Trophoblast cell (in vitro differentiated cells and primary cell): ENCODE measurements at regions not wholly inside any gene's neighbourhood (a gene's known extent, or its start where the extent isn't known, plus 50 kb on each side); places are given as distances from the start of the nearest gene placed in this dataset.

Experiments
- DNase-seq, 2 donors: peaks; one replicate each; pipeline ENCODE4 v3.0.0-alpha.2; 2016
- H2AFZ ChIP-seq: 2 replicates; pipeline ENCODE4 v1.6.1; 2013; ENCODE audit warnings: low read length, moderate library complexity, mild to moderate bottlenecking; ENCODE audit not compliant: insufficient read depth, poor library complexity
- H2AK5ac ChIP-seq: 2 replicates; pipeline ENCODE4 v1.6.1; 2013; ENCODE audit warnings: mild to moderate bottlenecking, low read length
- H2BK120ac ChIP-seq: 2 replicates; pipeline ENCODE4 v1.6.1; 2013; ENCODE audit warnings: low read length, mild to moderate bottlenecking, moderate library complexity; ENCODE audit not compliant: insufficient read depth, poor library complexity
- H2BK12ac ChIP-seq: 2 replicates; pipeline ENCODE4 v1.6.1; 2013; ENCODE audit warnings: mild to moderate bottlenecking, low read length, moderate library complexity
- H2BK5ac ChIP-seq: 2 replicates; pipeline ENCODE4 v1.6.1; 2013; ENCODE audit warnings: low read length, low read depth, moderate library complexity, mild to moderate bottlenecking; ENCODE audit not compliant: poor library complexity
- H3K14ac ChIP-seq: 2 replicates; pipeline ENCODE4 v1.6.1; 2013; ENCODE audit warnings: mild to moderate bottlenecking, low read length
- H3K18ac ChIP-seq: 2 replicates; pipeline ENCODE4 v1.6.1; 2013; ENCODE audit warnings: mild to moderate bottlenecking, low read length
- H3K23ac ChIP-seq: 2 replicates; pipeline ENCODE4 v1.6.1; 2013; ENCODE audit warnings: low read length
- H3K27ac ChIP-seq: 2 replicates; pipeline ENCODE4 v1.5.1; 2013; ENCODE audit warnings: low read depth, mild to moderate bottlenecking, inconsistent platforms, low read length, moderate library complexity
- H3K27me3 ChIP-seq: 2 replicates; pipeline ENCODE4 v1.6.1; 2013; ENCODE audit warnings: inconsistent platforms, mild to moderate bottlenecking, low read length, moderate library complexity; ENCODE audit not compliant: insufficient read depth
- H3K36me3 ChIP-seq, 2 experiments: 1 replicate in 1 of 2; 2 replicates in 1 of 2; pipeline ENCODE4 v1.6.1; 2013; ENCODE audit warnings: low read length in 2 of 2, mild to moderate bottlenecking in 2 of 2, moderate library complexity in 1 of 2; ENCODE audit not compliant: insufficient read depth in 2 of 2, control insufficient read depth in 1 of 2
- H3K4ac ChIP-seq: 2 replicates; pipeline ENCODE4 v1.6.1; 2013; ENCODE audit warnings: low read depth, mild to moderate bottlenecking, low read length, moderate library complexity
- H3K4me1 ChIP-seq, 2 experiments: 1 replicate in 1 of 2; 2 replicates in 1 of 2; pipeline ENCODE4 v1.6.1; 2013; ENCODE audit warnings: low read length in 2 of 2, mild to moderate bottlenecking in 2 of 2, moderate library complexity in 1 of 2; ENCODE audit not compliant: insufficient read depth in 2 of 2, control insufficient read depth in 1 of 2
- H3K4me2 ChIP-seq: 2 replicates; pipeline ENCODE4 v1.6.1; 2013; ENCODE audit warnings: inconsistent platforms, mild to moderate bottlenecking, low read length, moderate library complexity
- H3K4me3 ChIP-seq: 2 replicates; pipeline ENCODE4 v1.5.1; 2013; ENCODE audit warnings: mild to moderate bottlenecking, low read depth, low read length, inconsistent platforms
- H3K79me1 ChIP-seq: one replicate; pipeline ENCODE4 v1.6.1; 2013; ENCODE audit warnings: low read length
- H3K79me2 ChIP-seq: 2 replicates; pipeline ENCODE4 v1.6.1; 2013; ENCODE audit warnings: low read length, mild to moderate bottlenecking; ENCODE audit not compliant: control insufficient read depth, insufficient read depth, poor library complexity
- H3K9ac ChIP-seq: 2 replicates; pipeline ENCODE4 v1.6.1; 2013; ENCODE audit warnings: mild to moderate bottlenecking, low read length
- H3K9me3 ChIP-seq: 2 replicates; pipeline ENCODE4 v1.6.1; 2013; ENCODE audit warnings: low read depth, mild to moderate bottlenecking, control low read depth, inconsistent platforms, low read length; ENCODE audit not compliant: insufficient read depth
- H4K12ac ChIP-seq: 2 replicates; pipeline ENCODE4 v1.6.1; 2013; ENCODE audit warnings: low read depth, mild to moderate bottlenecking, low read length, moderate library complexity
- H4K8ac ChIP-seq: 2 replicates; pipeline ENCODE4 v1.6.1; 2013; ENCODE audit warnings: low read depth, mild to moderate bottlenecking, low read length, moderate library complexity
- H4K91ac ChIP-seq: one replicate; pipeline ENCODE4 v1.6.1; 2013; ENCODE audit warnings: low read depth, mild to moderate bottlenecking, low read length, moderate library complexity
- WGBS: extraction: QIAGEN DNeasy Blood & Tissue Kit; methylation state at CpG from one replicate; pipeline ENCODE4 v1.1.7; 2013; ENCODE audit warnings: missing lambda C conversion rate; ENCODE audit not compliant: insufficient read length, insufficient coverage; ENCODE audit errors: extremely low coverage; 5-methylcytosine and 5-hydroxymethylcytosine counted together

GRCh38 chr19:30781047-30781446 lies 408.9 kb downstream of the ZNF536 start:
- Histone ChIP-seq H3K79me1 (no peaks in the 10 kb centered on the region), H4K12ac (no peak overlapping the region), H2AFZ (no peak overlapping the region), H3K4me2 (no peak overlapping the region), H3K23ac (no peak overlapping the region), H2AK5ac (no peak overlapping the region), H3K4me3 (no peak overlapping the region), H3K36me3 (no peaks in the 10 kb centered on the region), H2BK5ac (no peak overlapping the region), H3K9me3 (no peaks in the 10 kb centered on the region), H3K18ac (no peak overlapping the region), H4K8ac (no peak overlapping the region), H3K4me1 (no peaks in the 10 kb centered on the region), H2BK12ac (no peak overlapping the region), H3K27ac (no peak overlapping the region), H3K79me2 (no peaks in the 10 kb centered on the region), H2BK120ac (no peak overlapping the region), H3K4ac (no peak overlapping the region), H4K91ac (no peak overlapping the region), H3K9ac (no peak overlapping the region), H3K27me3 (no peaks in the 10 kb centered on the region), H3K14ac (no peak overlapping the region)
- no CpG with 5 or more reads among the region's 2 CpGs for WGBS
- no peak for DNase-seq

GRCh38 chr19:30780456-30780855 lies 408.3 kb downstream of the ZNF536 start:
- H2BK120ac ChIP-seq = no peak overlapping the region
- no peaks in the 10 kb centered on the region for H3K4me1 ChIP-seq
- no peak overlapping the region for H3K27ac ChIP-seq
- H4K91ac ChIP-seq = no peak overlapping the region
- no peak overlapping the region for H2AK5ac ChIP-seq
- no peaks in the 10 kb centered on the region for H3K79me2 ChIP-seq
- no peak overlapping the region for H3K23ac ChIP-seq
- H3K4me2 ChIP-seq = no peak overlapping the region
- H3K27me3 ChIP-seq = no peaks in the 10 kb centered on the region
- no peak overlapping the region for H2AFZ ChIP-seq
- H3K36me3 ChIP-seq = no peaks in the 10 kb centered on the region
- WGBS = no CpG with 5 or more reads among the region's 2 CpGs
- H3K9ac ChIP-seq = no peak overlapping the region
- H3K4ac ChIP-seq = no peak overlapping the region
- no peak overlapping the region for H3K14ac ChIP-seq
- no peak overlapping the region for H2BK12ac ChIP-seq
- no peak for DNase-seq
- H3K9me3 ChIP-seq = no peaks in the 10 kb centered on the region
- H2BK5ac ChIP-seq = no peak overlapping the region
- H3K18ac ChIP-seq = no peak overlapping the region
- H4K12ac ChIP-seq = no peak overlapping the region
- H3K79me1 ChIP-seq = no peaks in the 10 kb centered on the region
- H4K8ac ChIP-seq = no peak overlapping the region
- no peak overlapping the region for H3K4me3 ChIP-seq

- no peak overlapping the region for H2BK12ac ChIP-seq
- no peak overlapping the region for H3K14ac ChIP-seq
- no peak overlapping the region for H3K23ac ChIP-seq
- no peak overlapping the region for H2BK120ac ChIP-seq
- no peak overlapping the region for H3K4ac ChIP-seq
- no peaks in the 10 kb centered on the region for H3K79me1 ChIP-seq
- H4K91ac ChIP-seq = no peak overlapping the region
- H3K27ac ChIP-seq = no peak overlapping the region
- H2BK5ac ChIP-seq = no peak overlapping the region
- H3K9me3 ChIP-seq = no peaks in the 10 kb centered on the region
- no peak overlapping the region for H3K18ac ChIP-seq
- no peaks in the 10 kb centered on the region for H3K36me3 ChIP-seq
- H3K4me3 ChIP-seq = no peak overlapping the region
- no peaks in the 10 kb centered on the region for H3K27me3 ChIP-seq
- H3K9ac ChIP-seq = no peak overlapping the region
- no peak overlapping the region for H2AK5ac ChIP-seq
- no peak overlapping the region for H4K12ac ChIP-seq
- no peak overlapping the region for H3K4me2 ChIP-seq
- H3K79me2 ChIP-seq = no peaks in the 10 kb centered on the region
- no peak overlapping the region for H4K8ac ChIP-seq
- no peaks in the 10 kb centered on the region for H3K4me1 ChIP-seq
- no peak for DNase-seq
- no peak overlapping the region for H2AFZ ChIP-seq
- no CpG with 5 or more reads among the region's 6 CpGs for WGBS
Observed at GRCh38 chr19:30780032-30780431, 407.8 kb downstream of the ZNF536 start.

GRCh38 chr19:30778961-30779715 lies 407.0 kb downstream of the ZNF536 start:
- no peak overlapping the region for H2AFZ ChIP-seq
- no CpG with 5 or more reads among the region's 14 CpGs for WGBS
- H3K79me1 ChIP-seq = no peaks in the 10 kb centered on the region
- H3K4me3 ChIP-seq = no peak overlapping the region
- H3K4me2 ChIP-seq = no peak overlapping the region
- H3K27me3 ChIP-seq = no peaks in the 10 kb centered on the region
- H3K27ac ChIP-seq = no peak overlapping the region
- no peaks in the 10 kb centered on the region for H3K36me3 ChIP-seq
- H4K8ac ChIP-seq = no peak overlapping the region
- no peak overlapping the region for H2BK5ac ChIP-seq
- H3K4me1 ChIP-seq = no peaks in the 10 kb centered on the region
- no peak overlapping the region for H4K91ac ChIP-seq
- no peak overlapping the region for H2BK12ac ChIP-seq
- H3K9me3 ChIP-seq = no peaks in the 10 kb centered on the region
- no peaks in the 10 kb centered on the region for H3K79me2 ChIP-seq
- no peak overlapping the region for H4K12ac ChIP-seq
- no peak overlapping the region for H3K14ac ChIP-seq
- H2BK120ac ChIP-seq = no peak overlapping the region
- no peak overlapping the region for H3K23ac ChIP-seq
- no peak overlapping the region for H3K18ac ChIP-seq
- DNase-seq = no peak
- no peak overlapping the region for H3K9ac ChIP-seq
- H3K4ac ChIP-seq = no peak overlapping the region
- no peak overlapping the region for H2AK5ac ChIP-seq
